ENCODE measurements at regions not wholly inside any gene's neighbourhood (a gene's known extent, or its start where the extent isn't known, plus 50 kb on each side); places are given as distances from the start of the nearest gene placed in this dataset.

- ChIA-PET POLR2A (no interaction called here), CTCF (interaction anchor here (1.1 to 2.5 kb wide), 3 partner anchors 10 to 27 kb away, joined by 3 to 6 read pairs (median 4); no protein-coding TSS in a partner anchor)
- DNase-seq (ENCODE audit: extremely low spot score): no peak
- TF ChIP-seq CTCF (IDR thresholded peaks at IDR 0.05; ENCODE audit: control extremely low read depth, extremely low read depth, low read depth, missing control alignments): no peak
Measured at GRCh38 chr3:31191354-31191753, 296.9 kb upstream of the GADL1 start.

DNA sequence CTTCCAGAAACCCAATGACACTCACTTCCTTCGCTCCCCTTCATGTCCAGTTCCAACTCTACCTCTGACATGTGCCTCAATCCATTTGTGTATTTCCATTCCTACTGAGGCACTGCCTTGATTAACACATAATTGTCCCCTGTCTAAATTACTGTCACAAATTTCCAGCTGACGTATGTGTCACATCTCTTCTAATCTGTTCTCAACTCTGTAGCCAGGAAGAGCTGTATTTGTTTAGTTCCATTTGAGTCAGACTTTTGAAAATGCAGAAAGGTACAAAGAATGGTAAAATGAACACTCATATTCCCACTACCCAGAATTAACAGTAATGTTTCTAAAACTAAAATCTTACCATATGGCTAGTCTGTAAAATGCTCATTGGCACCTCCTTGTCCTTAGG is 299.0 kb upstream of the GADL1 start:
- TF ChIP-seq CTCF (IDR thresholded peaks at IDR 0.05; ENCODE audit: control extremely low read depth, extremely low read depth, low read depth, missing control alignments): no peak
- ChIA-PET POLR2A (no interaction called here), CTCF (no interaction called here)
- DNase-seq (ENCODE audit: extremely low spot score): no peak

DNA sequence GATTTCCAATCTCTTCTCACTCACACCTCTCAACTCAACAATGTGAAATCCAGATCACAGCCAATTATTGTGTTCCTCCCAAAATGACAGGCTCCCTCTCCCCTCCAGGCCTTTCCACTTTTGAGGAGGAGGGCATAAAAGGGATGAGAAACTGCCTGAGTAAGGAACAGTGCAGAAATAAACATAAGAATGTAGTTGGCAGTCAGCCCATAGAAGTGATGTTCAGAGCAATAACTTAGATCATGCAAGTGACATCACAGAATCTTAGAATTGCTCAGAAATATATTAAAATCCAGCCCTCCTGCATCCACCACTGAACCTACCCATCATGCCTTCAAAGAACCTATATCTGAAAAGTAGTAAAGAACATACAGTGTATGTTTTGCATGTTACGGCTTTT is 299.4 kb upstream of the GADL1 start:
- POLR2A ChIA-PET: no interaction called here
- no peak for DNase-seq (ENCODE audit: extremely low spot score)
- TF ChIP-seq CTCF (IDR thresholded peaks at IDR 0.05; ENCODE audit: control extremely low read depth, extremely low read depth, low read depth, missing control alignments): no peak

DNA sequence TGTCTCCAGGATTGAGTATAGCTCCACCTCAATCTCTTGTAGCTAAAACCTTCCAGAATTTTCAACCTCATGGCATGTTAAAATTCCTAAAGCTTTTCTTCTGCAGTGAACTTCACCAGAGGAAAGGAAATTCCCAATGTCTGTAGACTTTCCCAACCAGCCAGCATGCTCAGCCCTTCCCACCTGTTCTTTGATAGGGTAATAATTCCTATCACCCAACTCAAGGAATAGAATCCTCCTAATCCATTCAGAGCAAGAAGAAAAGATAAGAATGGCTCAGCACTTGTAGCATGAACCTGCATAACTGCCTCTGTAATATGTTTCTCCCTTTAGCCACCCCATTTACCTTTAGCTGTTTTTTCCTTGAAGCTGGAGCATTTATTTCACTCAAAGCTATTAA is 301.8 kb upstream of the GADL1 start:
- no peak for TF ChIP-seq CTCF (IDR thresholded peaks at IDR 0.05; ENCODE audit: control extremely low read depth, extremely low read depth, low read depth, missing control alignments)
- ChIA-PET POLR2A (no interaction called here), CTCF (interaction anchor here (1.0 to 1.8 kb wide), 6 partner anchors 14 to 111 kb away, joined by 3 to 11 read pairs (median 4); no protein-coding TSS in a partner anchor)
- no peak for DNase-seq (ENCODE audit: extremely low spot score)

More for the DNA sequence above, 299.4 kb upstream of the GADL1 start:
- CTCF ChIA-PET: no interaction called here

- POLR2A ChIA-PET: interaction anchor here (0.7 kb wide), 1 partner anchor 23 kb away, joined by 3 read pairs; no protein-coding TSS in a partner anchor
- TF ChIP-seq CTCF (IDR thresholded peaks at IDR 0.05; ENCODE audit: control extremely low read depth, extremely low read depth, low read depth, missing control alignments): no peak
- CTCF ChIA-PET: interaction anchor here (0.8 to 1.8 kb wide), 5 partner anchors 10 to 62 kb away, joined by 3 to 11 read pairs (median 4); no protein-coding TSS in a partner anchor
- no peak for DNase-seq (ENCODE audit: extremely low spot score)
Measured at GRCh38 chr3:31196881-31197364, 302.5 kb upstream of the GADL1 start.

GRCh38 chr3:31197941-31198340 is 303.5 kb upstream of the GADL1 start:
- POLR2A ChIA-PET: interaction anchor here (0.7 kb wide), 1 partner anchor 22 kb away, joined by 3 read pairs; no protein-coding TSS in a partner anchor
- CTCF ChIA-PET: interaction anchor here (0.8 to 1.6 kb wide), 2 partner anchors 11 to 26 kb away, joined by 3 to 4 read pairs; no protein-coding TSS in a partner anchor
- TF ChIP-seq CTCF (IDR thresholded peaks at IDR 0.05; ENCODE audit: control extremely low read depth, extremely low read depth, low read depth, missing control alignments): no peak
- no peak for DNase-seq (ENCODE audit: extremely low spot score)
